Heart right ventricle (tissue), 16 donors: ENCODE measurements at regions not wholly inside any gene's neighbourhood (a gene's known extent, or its start where the extent isn't known, plus 50 kb on each side); places are given as distances from the start of the nearest gene placed in this dataset.

Experiments used
- ATAC-seq, 8 donors: fragments of 200-7000 bp; cut with Tn5 transposase; one replicate each; pipeline ENCODE4 v1.9.1; 2020; ENCODE audit warnings: mild to moderate bottlenecking in 8 of 8, moderate library complexity in 8 of 8, moderate number of reproducible peaks in 1 of 8
- DNase-seq, 2 donors: peaks; one replicate each; pipeline ENCODE4 v3.0.0-alpha.2; 2020
- H3K27ac ChIP-seq, 10 donors: fragments of 200-600 bp; sonication (generic) in 2 of 10; one replicate each; pipeline versions ENCODE4 v1.5.0 to v1.8.0; 2020 to 2022; ENCODE audit warnings: mild to moderate bottlenecking in 3 of 10
- H3K27me3 ChIP-seq, 7 donors: fragments of 200-600 bp; one replicate each; pipeline ENCODE4 v1.8.0; 2021 to 2022; ENCODE audit warnings: mild to moderate bottlenecking in 2 of 7
- H3K36me3 ChIP-seq, 9 donors: fragments of 200-600 bp; sonication (generic) in 1 of 9; one replicate each; pipeline versions ENCODE4 v1.5.0 to v1.8.0; 2020 to 2022; ENCODE audit warnings: mild to moderate bottlenecking in 2 of 9
- H3K4me1 ChIP-seq, 9 donors: fragments of 200-600 bp; sonication (generic) in 1 of 9; one replicate each; pipeline versions ENCODE4 v1.5.0 to v1.8.0; 2020 to 2022; ENCODE audit warnings: mild to moderate bottlenecking in 4 of 9
- H3K4me3 ChIP-seq, 10 donors: fragments of 200-600 bp; sonication (generic) in 2 of 10; one replicate each; pipeline versions ENCODE4 v1.5.0 to v1.8.0; 2020 to 2022; ENCODE audit warnings: mild to moderate bottlenecking in 7 of 10, moderate library complexity in 2 of 10
- H3K9me3 ChIP-seq, 11 donors: fragments of 200-600 bp in 10 of 11; sonication (generic) in 2 of 11; one replicate each; pipeline versions ENCODE4 v1.5.0 to v1.8.0; 2013 to 2022; ENCODE audit warnings: mild to moderate bottlenecking in 2 of 11, control low read depth in 1 of 11, moderate library complexity in 1 of 11
- CTCF ChIP-seq, 9 donors: fragments of 200-600 bp; sonication (generic) in 2 of 9; IDR thresholded peaks; one replicate each; pipeline versions ENCODE4 v1.5.0 to v1.8.0; 2021 to 2022; ENCODE audit warnings: antibody characterized with exemption in 9 of 9, mild to moderate bottlenecking in 5 of 9, moderate library complexity in 1 of 9
- WGBS, 2 donors: extraction: QIAGEN DNeasy Blood & Tissue Kit; methylation state at CpG; one replicate each; pipeline ENCODE4 v1.1.7; 2013; ENCODE audit warnings: inconsistent platforms in 1 of 2; 5-methylcytosine and 5-hydroxymethylcytosine counted together
- intact Hi-C, 10 donors: fragments of 100-400 bp; cut with DNase I; formaldehyde crosslinking; loops; one replicate each; pipeline versions ENCODE4 v1.11.1 to v1.14.2; 2022
- donor health status: Arrhythmogenic right ventricular cardiomyopathy.
- donor health status: ischemic (EF 13 %, LVEDD 7.1; RV severe dilation, severe dysfunction).
- donor health status: healthy with polysubstance abuse.
- donor health status: DM: no; HTN: yes; CAD: no.
- donor health status: DM: no; HTN: no; CAD: no.
- donor health status: ischemic (EF 25% LVEDD 6.9; RV normal size, moderate dysfunction).
- donor health status: ischemic (EF 25% LVEDD 5.7; RV mildly dilated, moderate dysfunction).
- donor health status: healthy.
- donor health status: DM: yes; HTN: yes; CAD: no.
- donor health status: Ischemic cardiomyopathy.
- donor health status: ischemic (EF 35%, LVEDD 5.7; RV mildly dilated, moderate dysfunction).
- donor health status: nonischemic (EF 11% LVEDD 7.7; RV severe dilation, severe dysfunction).
- donor health status: DM: yes; HTN: yes; CAD: no.
- donor health status: PGD.
- donor health status: ischemic (EF 29% LVEDD 5.4; RV normal size, mild dysfunction).
- donor health status: nonischemic (EF 23%, LVEDD 6.1; RV moderate dilation, normal function).

GRCh38 chr6:120526576-120526975 lies 807.7 kb downstream of the TBC1D32 start:
- DNase-seq (no peak), ATAC-seq (no peak)
- WGBS, 2 donors: 69 to 76% methylated on average over 2 of the region's 2 CpGs
- no peaks in the 10 kb centered on the region for H3K27me3 ChIP-seq
- H3K9me3 ChIP-seq: peaks cover 0 to 10% (median 0%) of the 10 kb centered on the region in 11 donors
- no peak for TF ChIP-seq CTCF (IDR thresholded peaks at IDR 0.05)
- intact Hi-C loops: no loop called here
- no peaks in the 10 kb centered on the region for H3K36me3 ChIP-seq
- no peak overlapping the region for H3K27ac ChIP-seq
- H3K4me3 ChIP-seq: no peak overlapping the region
- no peaks in the 10 kb centered on the region for H3K4me1 ChIP-seq

- Histone ChIP-seq H3K9me3 (peaks cover 0 to 26% (median 4%) of the 10 kb centered on the region in 11 donors), H3K4me3 (no peak overlapping the region), H3K27me3 (no peaks in the 10 kb centered on the region), H3K36me3 (no peaks in the 10 kb centered on the region), H3K27ac (no peak overlapping the region), H3K4me1 (no peaks in the 10 kb centered on the region)
- DNase-seq: no peak
- ATAC-seq: no peak
- TF ChIP-seq CTCF (IDR thresholded peaks at IDR 0.05): no peak
- 72 to 77% methylated on average over 1 of the region's 1 CpG for WGBS, 2 donors
- intact Hi-C loops: no loop called here
These were observed 819.7 kb downstream of the TBC1D32 start for GRCh38 chr6:120514544-120514943.

GRCh38 chr6:120511712-120512111 lies 822.6 kb downstream of the TBC1D32 start:
- Histone ChIP-seq H3K36me3 (no peaks in the 10 kb centered on the region), H3K4me3 (no peak overlapping the region), H3K27ac (no peak overlapping the region), H3K9me3 (peaks cover 0 to 26% (median 4%) of the 10 kb centered on the region in 11 donors), H3K4me1 (no peaks in the 10 kb centered on the region), H3K27me3 (no peaks in the 10 kb centered on the region)
- ATAC-seq: no peak
- no peak for TF ChIP-seq CTCF (IDR thresholded peaks at IDR 0.05)
- intact Hi-C loops: loop anchor here in 1 of 10 donors (2.0 kb wide), 1 partner anchor 47 kb away; no protein-coding TSS in a partner anchor
- no peak for DNase-seq

- no peaks in the 10 kb centered on the region for H3K36me3 ChIP-seq
- TF ChIP-seq CTCF (IDR thresholded peaks at IDR 0.05): no peak
- peaks cover 0 to 3% (median 0%) of the 10 kb centered on the region in 11 donors for H3K9me3 ChIP-seq
- 89 to 93% methylated on average over 6 of the region's 6 CpGs for WGBS, 2 donors
- no peak for DNase-seq
- no peak overlapping the region for H3K4me3 ChIP-seq
- H3K27me3 ChIP-seq: no peaks in the 10 kb centered on the region
- intact Hi-C loops: no loop called here
- H3K4me1 ChIP-seq: no peaks in the 10 kb centered on the region
- H3K27ac ChIP-seq: no peak overlapping the region
- no peak for ATAC-seq
These were observed 835.6 kb downstream of the TBC1D32 start for GRCh38 chr6:120498711-120499110.
